ENCODE measurements at regions not wholly inside any gene's neighbourhood (a gene's known extent, or its start where the extent isn't known, plus 50 kb on each side); places are given as distances from the start of the nearest gene placed in this dataset.
A peak's percentile ranks its signal among the peaks of the same experiment; 100 is the strongest.

- Histone ChIP-seq H3K36me3 (no peaks in the 10 kb centered on the region), H3K4me1 (no peaks in the 10 kb centered on the region), H3K27ac (no peak overlapping the region), H3K4me3 (no peak overlapping the region), H3K9me3 (no peaks in the 10 kb centered on the region), H3K27me3 (ENCODE audit: low read depth) (no peaks in the 10 kb centered on the region)
- intact Hi-C loops (cut with DNase I), result no loop called here
- TF ChIP-seq CTCF (IDR thresholded peaks at IDR 0.05), result no peak
- no peak for ATAC-seq
- DNase-seq, result no peak
These were observed 130.5 kb downstream of the TTLL2 start for GRCh38 chr6:167455371-167455770.

DNA sequence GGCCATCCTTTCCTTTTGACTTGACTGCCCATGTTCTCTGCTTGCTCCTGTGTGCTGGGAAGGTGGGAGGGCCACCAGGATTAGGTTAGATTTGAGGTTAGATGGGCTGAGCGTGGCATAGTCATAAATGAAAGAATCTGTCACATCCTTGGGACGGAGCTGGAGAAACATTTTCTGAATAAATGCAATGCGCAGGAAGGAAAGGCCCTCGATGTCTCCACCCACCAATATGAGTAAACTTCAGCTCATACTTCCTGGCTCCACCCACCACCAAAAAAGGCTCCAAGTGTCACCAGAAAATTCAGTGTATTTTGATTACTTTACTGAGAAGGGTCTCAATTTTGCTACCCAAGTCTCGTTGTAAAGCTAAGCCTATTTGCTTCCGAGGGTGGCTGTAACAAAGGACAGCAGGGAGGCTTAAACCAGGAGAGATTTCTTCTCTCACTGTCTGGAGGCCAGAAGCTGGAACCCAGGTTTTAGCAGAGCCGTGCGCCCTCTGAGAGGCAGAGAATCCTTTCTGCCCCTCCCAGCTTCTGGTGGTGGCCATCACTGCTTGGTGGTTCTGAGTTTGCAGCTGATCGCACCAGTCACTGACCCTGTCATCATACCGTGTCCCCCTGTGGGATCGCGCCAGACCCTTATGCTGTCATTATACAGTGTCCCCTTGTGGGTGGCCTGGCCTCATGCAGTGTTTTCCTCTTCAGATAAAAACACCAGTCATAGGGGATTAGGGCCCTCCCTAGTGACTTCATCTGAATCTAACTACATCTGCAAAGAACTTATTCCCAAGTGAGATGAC is 137.8 kb downstream of the TTLL2 start:
- H3K27me3 ChIP-seq (ENCODE audit: low read depth), result no peaks in the 10 kb centered on the region
- intact Hi-C loops (cut with DNase I), result no loop called here
- no peak for ATAC-seq

DNA sequence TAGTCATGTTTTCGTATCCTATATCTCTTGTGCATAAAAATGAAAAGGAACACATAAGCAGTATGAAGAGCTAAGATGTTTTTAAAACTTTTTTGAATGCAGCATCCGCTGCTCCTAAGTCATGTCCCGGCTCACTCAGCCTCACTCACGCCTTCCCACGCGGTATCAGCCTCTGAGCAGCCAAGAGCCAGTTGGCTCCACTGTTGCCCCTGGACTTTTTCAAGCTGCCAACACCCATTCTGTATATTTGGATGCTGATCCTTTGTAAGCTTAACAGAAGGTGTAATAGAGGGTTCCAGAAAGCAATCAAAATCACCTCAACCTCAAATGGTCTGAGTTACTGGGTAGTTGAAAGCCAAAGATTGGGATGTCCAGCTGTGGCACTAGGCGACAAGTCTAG is 139.3 kb downstream of the TTLL2 start:
- intact Hi-C loops (cut with DNase I), result no loop called here

More for the DNA sequence above, 137.8 kb downstream of the TTLL2 start:
- Histone ChIP-seq H3K4me1 (no peaks in the 10 kb centered on the region), H3K4me3 (no peak overlapping the region), H3K27ac (no peak overlapping the region), H3K36me3 (no peaks in the 10 kb centered on the region), H3K9me3 (no peaks in the 10 kb centered on the region)
- DNase-seq, result no peak
- TF ChIP-seq CTCF (IDR thresholded peaks at IDR 0.05), result no peak

GRCh38 chr6:167465482-167465881 is 140.6 kb downstream of the TTLL2 start:
- no peaks in the 10 kb centered on the region for H3K4me1 ChIP-seq
- no peaks in the 10 kb centered on the region for H3K27me3 ChIP-seq (ENCODE audit: low read depth)
- no peaks in the 10 kb centered on the region for H3K9me3 ChIP-seq
- no peak overlapping the region for H3K4me3 ChIP-seq
- no peak for TF ChIP-seq CTCF (IDR thresholded peaks at IDR 0.05)
- intact Hi-C loops (cut with DNase I), result no loop called here
- ATAC-seq (peak in 1 of 2 donors; percentile 29), DNase-seq (no peak)
- peak overlapping the region; percentile 50 for H3K27ac ChIP-seq
- no peaks in the 10 kb centered on the region for H3K36me3 ChIP-seq

More for the DNA sequence above, 139.3 kb downstream of the TTLL2 start:
- no peaks in the 10 kb centered on the region for H3K27me3 ChIP-seq (ENCODE audit: low read depth)
- H3K4me1 ChIP-seq, result no peaks in the 10 kb centered on the region
- TF ChIP-seq CTCF (IDR thresholded peaks at IDR 0.05), result no peak
- DNase-seq, result no peak
- H3K36me3 ChIP-seq, result no peaks in the 10 kb centered on the region
- no peak overlapping the region for H3K27ac ChIP-seq
- no peak overlapping the region for H3K4me3 ChIP-seq
- ATAC-seq, result no peak
- no peaks in the 10 kb centered on the region for H3K9me3 ChIP-seq

- Histone ChIP-seq H3K27me3 (ENCODE audit: low read depth) (no peaks in the 10 kb centered on the region), H3K4me1 (no peaks in the 10 kb centered on the region), H3K9me3 (no peaks in the 10 kb centered on the region), H3K27ac (no peak overlapping the region), H3K36me3 (no peaks in the 10 kb centered on the region), H3K4me3 (no peak overlapping the region)
- intact Hi-C loops (cut with DNase I), result no loop called here
- no peak for ATAC-seq
- no peak for DNase-seq
- TF ChIP-seq CTCF (IDR thresholded peaks at IDR 0.05), result no peak
These were observed 142.4 kb downstream of the TTLL2 start for GRCh38 chr6:167467282-167467681.
